BJ (cell line): ENCODE measurements at regions not wholly inside any gene's neighbourhood (a gene's known extent, or its start where the extent isn't known, plus 50 kb on each side); places are given as distances from the start of the nearest gene placed in this dataset.

Experiments used
- CTCF ChIA-PET: fragments of 350-600 bp; formaldehyde crosslinking; extraction: SDS; loops from one replicate; lab custom pipeline; 2021; ENCODE audit warnings: antibody characterized with exemption, inconsistent platforms; lab: Yijun Ruan, JAX
- POLR2A ChIA-PET: fragments of 300-600 bp; sonication (Branson Sonifier 250); formaldehyde crosslinking; extraction: SDS; loops from one replicate; lab custom pipeline; 2021; ENCODE audit warnings: antibody characterized with exemption; lab: Charles Lee
- DNase-seq: peaks from one replicate; pipeline ENCODE4 v3.0.0-alpha.2; 2011; ENCODE audit warnings: low read depth
- H3K27me3 ChIP-seq: 2 replicates; pipeline ENCODE4 v1.6.0; 2011; ENCODE audit warnings: low read length; ENCODE audit not compliant: control insufficient read depth, insufficient read depth
- H3K36me3 ChIP-seq: 2 replicates; pipeline ENCODE4 v1.5.1; 2011; ENCODE audit warnings: low read length; ENCODE audit not compliant: control insufficient read depth, insufficient read depth
- H3K4me3 ChIP-seq: 2 replicates; pipeline ENCODE4 v1.5.1; 2011; ENCODE audit warnings: low read depth, mild to moderate bottlenecking, control low read depth, low read length
- TF ChIP-seq, protein P1 (sequence below): IDR thresholded peaks from 2 replicates; pipeline ENCODE4 v1.5.1; 2011; ENCODE audit warnings: low read depth, mild to moderate bottlenecking, control low read depth, inconsistent platforms, low read length, moderate library complexity; ENCODE audit not compliant: insufficient read depth

DNA sequence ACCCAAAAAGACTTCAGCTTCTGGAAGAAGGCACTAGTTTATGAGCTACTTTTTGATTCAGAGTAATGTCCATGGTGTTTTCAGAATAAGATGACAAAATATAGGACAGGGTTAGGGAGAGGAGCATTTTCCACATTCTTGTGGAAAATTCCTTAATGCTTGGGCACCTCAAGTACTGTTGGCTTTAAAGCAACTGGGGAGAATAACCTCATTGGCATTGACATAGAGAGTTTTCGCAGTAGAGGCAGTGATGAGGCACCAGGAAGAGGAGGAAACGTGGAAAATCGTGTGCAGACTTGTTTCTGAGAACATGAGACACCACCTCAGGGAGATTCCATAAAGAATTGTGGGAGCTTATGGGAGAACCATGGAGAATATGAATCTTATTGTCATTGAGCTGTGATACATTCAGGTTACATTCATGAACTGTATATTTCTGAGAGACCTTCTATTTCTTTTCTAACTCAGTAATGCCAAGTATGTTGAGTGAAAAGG lies 929.0 kb upstream of the NRXN1 start:
- DNase-seq, result no peak
- H3K36me3 ChIP-seq, result no peaks in the 10 kb centered on the region
- no peak overlapping the region for H3K4me3 ChIP-seq
- H3K27me3 ChIP-seq, result no peaks in the 10 kb centered on the region
- TF ChIP-seq, protein P1, sequence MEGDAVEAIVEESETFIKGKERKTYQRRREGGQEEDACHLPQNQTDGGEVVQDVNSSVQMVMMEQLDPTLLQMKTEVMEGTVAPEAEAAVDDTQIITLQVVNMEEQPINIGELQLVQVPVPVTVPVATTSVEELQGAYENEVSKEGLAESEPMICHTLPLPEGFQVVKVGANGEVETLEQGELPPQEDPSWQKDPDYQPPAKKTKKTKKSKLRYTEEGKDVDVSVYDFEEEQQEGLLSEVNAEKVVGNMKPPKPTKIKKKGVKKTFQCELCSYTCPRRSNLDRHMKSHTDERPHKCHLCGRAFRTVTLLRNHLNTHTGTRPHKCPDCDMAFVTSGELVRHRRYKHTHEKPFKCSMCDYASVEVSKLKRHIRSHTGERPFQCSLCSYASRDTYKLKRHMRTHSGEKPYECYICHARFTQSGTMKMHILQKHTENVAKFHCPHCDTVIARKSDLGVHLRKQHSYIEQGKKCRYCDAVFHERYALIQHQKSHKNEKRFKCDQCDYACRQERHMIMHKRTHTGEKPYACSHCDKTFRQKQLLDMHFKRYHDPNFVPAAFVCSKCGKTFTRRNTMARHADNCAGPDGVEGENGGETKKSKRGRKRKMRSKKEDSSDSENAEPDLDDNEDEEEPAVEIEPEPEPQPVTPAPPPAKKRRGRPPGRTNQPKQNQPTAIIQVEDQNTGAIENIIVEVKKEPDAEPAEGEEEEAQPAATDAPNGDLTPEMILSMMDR, result no peak
- CTCF ChIA-PET, result interaction anchor here (0.6 kb wide), 1 partner anchor 865 kb away, joined by 3 read pairs; no protein-coding TSS in a partner anchor
- POLR2A ChIA-PET, result no interaction called here

DNA sequence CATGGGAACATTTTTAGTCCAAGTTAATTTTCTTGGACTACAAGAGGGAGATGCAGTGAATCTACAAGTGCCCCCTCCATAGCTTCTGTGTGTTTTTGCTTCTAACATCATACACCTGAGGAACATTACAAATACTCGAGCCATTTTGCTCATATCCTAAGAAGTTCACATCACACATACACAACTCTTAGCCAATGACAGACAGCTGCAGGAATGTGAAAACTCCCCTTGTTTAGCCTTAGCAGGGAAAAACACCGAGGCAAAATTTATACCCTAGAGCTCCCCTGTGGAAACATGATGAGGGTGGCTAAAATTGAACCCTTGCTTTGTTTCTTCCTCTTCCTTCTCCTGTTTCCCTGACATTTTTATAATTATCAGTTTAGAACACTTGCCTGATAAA lies 928.3 kb upstream of the NRXN1 start:
- Histone ChIP-seq H3K27me3 (no peaks in the 10 kb centered on the region), H3K36me3 (no peaks in the 10 kb centered on the region), H3K4me3 (no peak overlapping the region)
- no peak for DNase-seq
- ChIA-PET POLR2A (no interaction called here), CTCF (no interaction called here)
- TF ChIP-seq, protein P1, result no peak

DNA sequence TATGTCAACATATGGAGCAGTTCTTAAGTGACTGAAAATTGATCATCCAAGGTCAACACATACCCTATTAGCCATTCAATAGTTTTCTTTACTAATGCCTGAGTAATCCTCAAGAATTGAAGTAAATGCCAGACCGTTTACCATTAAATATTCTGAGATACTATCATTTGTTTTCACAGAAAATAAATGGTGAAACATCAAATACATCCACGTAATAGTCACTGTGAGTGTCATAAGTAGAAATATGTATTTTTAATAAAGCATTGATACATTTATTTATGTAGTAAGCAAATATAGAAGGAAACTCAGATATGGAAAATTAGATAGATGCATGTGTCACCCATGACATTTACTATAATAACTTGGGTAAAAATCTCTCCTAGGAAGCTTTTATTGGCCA lies 927.8 kb upstream of the NRXN1 start:
- DNase-seq, result no peak
- Histone ChIP-seq H3K36me3 (no peaks in the 10 kb centered on the region), H3K4me3 (no peak overlapping the region), H3K27me3 (no peaks in the 10 kb centered on the region)
- CTCF ChIA-PET, result no interaction called here
- TF ChIP-seq, protein P1, result no peak
- POLR2A ChIA-PET, result no interaction called here

DNA sequence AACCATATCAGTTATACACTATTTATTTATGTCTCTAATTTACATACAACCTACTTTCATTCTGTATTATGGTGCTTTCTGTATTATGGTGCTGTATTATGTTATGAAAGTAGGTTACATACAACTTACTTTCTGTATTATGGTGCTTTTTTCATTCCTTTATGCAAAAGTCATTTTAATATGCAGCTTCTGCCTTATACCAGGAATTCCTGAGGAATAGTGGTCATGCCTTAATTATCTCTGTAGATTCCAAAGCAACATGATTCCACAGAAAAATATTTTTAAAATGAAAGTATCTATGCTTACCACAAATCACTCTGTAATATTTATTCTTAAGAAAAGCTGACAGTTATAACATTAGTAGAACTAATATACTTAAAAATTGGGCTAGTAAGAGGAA lies 922.0 kb upstream of the NRXN1 start:
- CTCF ChIA-PET, result no interaction called here
- no peak for DNase-seq
- Histone ChIP-seq H3K36me3 (no peaks in the 10 kb centered on the region), H3K27me3 (no peaks in the 10 kb centered on the region), H3K4me3 (no peak overlapping the region)
- POLR2A ChIA-PET, result no interaction called here
- TF ChIP-seq, protein P1, result no peak

DNA sequence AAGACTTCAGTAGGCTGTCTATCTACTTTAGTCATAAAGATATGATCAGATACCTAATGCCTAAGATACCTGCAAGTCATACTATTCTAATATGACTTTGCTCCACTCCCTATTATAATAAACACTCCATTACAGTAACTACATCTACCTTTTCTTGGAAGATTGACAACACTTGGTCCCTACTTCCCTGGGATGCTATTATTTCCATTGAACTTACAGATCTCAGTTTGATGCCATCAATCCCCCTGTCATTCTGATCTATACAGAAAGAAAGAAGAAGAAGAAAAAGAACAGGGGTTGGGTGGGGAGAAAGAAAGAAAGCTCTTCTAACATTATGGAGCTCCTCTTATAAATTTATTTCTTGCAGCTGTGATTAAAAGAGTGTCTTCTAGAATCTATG lies 889.1 kb upstream of the NRXN1 start:
- CTCF ChIA-PET, result no interaction called here
- DNase-seq, result no peak
- Histone ChIP-seq H3K4me3 (no peak overlapping the region), H3K27me3 (no peaks in the 10 kb centered on the region), H3K36me3 (no peaks in the 10 kb centered on the region)
- POLR2A ChIA-PET, result no interaction called here
- TF ChIP-seq, protein P1, result no peak
